ENCODE measurements at regions not wholly inside any gene's neighbourhood (a gene's known extent, or its start where the extent isn't known, plus 50 kb on each side); places are given as distances from the start of the nearest gene placed in this dataset.

- no peak for TF ChIP-seq CTCF (IDR thresholded peaks at IDR 0.05 in 2 of 3, conservative IDR thresholded peaks at IDR 0.05 in 1 of 3; ENCODE audit: borderline replicate concordance in 1 of 3, insufficient read depth in 1 of 3, low read depth in 2 of 3, low read length in 2 of 3)
- TF ChIP-seq ELF1 (IDR thresholded peaks at IDR 0.05; ENCODE audit: borderline replicate concordance, low read depth): no peak
- no peak for TF ChIP-seq JUND (IDR thresholded peaks at IDR 0.05)
- no peak for TF ChIP-seq EZH2phosphoT487 (IDR thresholded peaks at IDR 0.05; ENCODE audit: borderline replicate concordance)
- no peak for TF ChIP-seq SIN3A (IDR thresholded peaks at IDR 0.05; ENCODE audit: low read depth)
- no peak for TF ChIP-seq EZH2 (IDR thresholded peaks at IDR 0.05)
These were observed 270.5 kb upstream of the ADAMTS9 start (continued) for GRCh38 chr3:64958199-64958843.

GRCh38 chr3:64957408-64958198 lies 269.8 kb upstream of the ADAMTS9 start:
- Histone ChIP-seq H3K9me2 (ENCODE audit: insufficient read depth) (no peaks in the 10 kb centered on the region), H2AFZ (ENCODE audit: low read depth, low read length, poor library complexity, severe bottlenecking) (no peak overlapping the region), H4K20me1 (ENCODE audit: insufficient read depth) (no peaks in the 10 kb centered on the region), H3K27me3 (ENCODE audit: insufficient read depth, low read length) (no peaks in the 10 kb centered on the region), H3K79me2 (ENCODE audit: insufficient read depth, low read length) (no peaks in the 10 kb centered on the region), H3K27ac (ENCODE audit: low read depth, low read length) (no peak overlapping the region), H3K4me3 (replicated peaks in 1 of 2; ENCODE audit: low read depth in 1 of 2, low read length in 2 of 2) (no peak overlapping the region), H3K9me3 (ENCODE audit: control insufficient read depth in 1 of 2, insufficient read depth in 1 of 2, low read depth in 1 of 2, low read length in 2 of 2) (no peaks in the 10 kb centered on the region), H3K4me1 (ENCODE audit: control insufficient read depth in 1 of 2, insufficient read depth in 2 of 2, low read length in 2 of 2) (no peaks in the 10 kb centered on the region), H3K4me2 (ENCODE audit: low read length) (no peak overlapping the region), H3K9ac (ENCODE audit: low read length) (no peak overlapping the region), H3K36me3 (ENCODE audit: control insufficient read depth in 1 of 2, insufficient read depth in 2 of 2, low read length in 2 of 2) (no peaks in the 10 kb centered on the region)
- CTCF ChIA-PET: no interaction called here
- ATAC-seq: no peak
- intact Hi-C loops (cut with micrococcal nuclease): no loop called here
- BruUV-seq (replicated peaks): no TSS peak
- TF ChIP-seq FOSL1 (IDR thresholded peaks at IDR 0.05; ENCODE audit: low read depth): no peak
- no peak for TF ChIP-seq TCF7L2 (IDR thresholded peaks at IDR 0.05; ENCODE audit: borderline replicate concordance, extremely low read depth, insufficient read depth, insufficient read length)
- no peak for TF ChIP-seq JUND (IDR thresholded peaks at IDR 0.05)
- TF ChIP-seq SIN3A (IDR thresholded peaks at IDR 0.05; ENCODE audit: low read depth): no peak
- TF ChIP-seq MAX (IDR thresholded peaks at IDR 0.05): no peak
- TF ChIP-seq ATF3 (IDR thresholded peaks at IDR 0.05): no peak
- TF ChIP-seq YY1 (IDR thresholded peaks at IDR 0.05; ENCODE audit: extremely low read depth, insufficient replicate concordance, low read depth, low read length): no peak
- no peak for TF ChIP-seq SRF (IDR thresholded peaks at IDR 0.05; ENCODE audit: low read depth)
- TF ChIP-seq RAD21 (IDR thresholded peaks at IDR 0.05; ENCODE audit: low read depth): no peak
- TF ChIP-seq EGR1 (IDR thresholded peaks at IDR 0.05; ENCODE audit: low read depth): no peak
- TF ChIP-seq ELF1 (IDR thresholded peaks at IDR 0.05; ENCODE audit: borderline replicate concordance, low read depth): no peak
- TF ChIP-seq ZFX (IDR thresholded peaks at IDR 0.05): no peak
- TF ChIP-seq ZNF274 (IDR thresholded peaks at IDR 0.05; ENCODE audit: low read depth, low read length): no peak
- no peak for TF ChIP-seq EZH2 (IDR thresholded peaks at IDR 0.05)
- RAD21 ChIA-PET (ENCODE audit: low non-redundant PET in 1 of 2, low total read pairs in 2 of 2, uncharacterized antibody in 2 of 2, unreplicated experiment in 2 of 2): no interaction called here
- POLR2A ChIA-PET: no interaction called here
- no peak for DNase-seq (ENCODE audit: low read depth, low spot score)
